ENCODE measurements at regions not wholly inside any gene's neighbourhood (a gene's known extent, or its start where the extent isn't known, plus 50 kb on each side); places are given as distances from the start of the nearest gene placed in this dataset.

- BruUV-seq (replicated peaks), result no TSS peak
- no peaks in the 10 kb centered on the region for H3K36me3 ChIP-seq (ENCODE audit: control insufficient read depth, insufficient read depth, low read length)
- H2BK15ac ChIP-seq (ENCODE audit: low read depth, low read length), result no peak overlapping the region
- H3K4ac ChIP-seq (ENCODE audit: low read depth, low read length), result no peak overlapping the region
- 0 out of 2 replicates have a peak overlapping the region, but pooled peaks have one; percentile 25 for H3K14ac ChIP-seq (replicated peaks; ENCODE audit: low read depth, low read length)
- H3K9me1 ChIP-seq (ENCODE audit: insufficient read depth, low read length), result no peaks in the 10 kb centered on the region
- WGBS, 2 experiments (ENCODE audit: extremely low coverage in 2 of 2, insufficient read length in 1 of 2), result 92% methylated on average over 2 of the region's 6 CpGs; no CpG with 5 or more reads in 1 of the 2 experiments
- no peak overlapping the region for H2BK5ac ChIP-seq (ENCODE audit: low read depth, low read length, poor library complexity, severe bottlenecking)
- no peak overlapping the region for H3K27ac ChIP-seq (ENCODE audit: insufficient read depth, low read length)
- dilution Hi-C loops (cut with HindIII; ENCODE audit: low sequenced_read_pairs, unreplicated experiment) (no loop called here), intact Hi-C loops (cut with micrococcal nuclease) (no loop called here), in situ Hi-C loops (cut with MboI; ENCODE audit: low sequenced_read_pairs) (no loop called here)
- POLR2A ChIA-PET (ENCODE audit: unreplicated experiment), result no interaction called here
- no peak overlapping the region for H4K8ac ChIP-seq (ENCODE audit: low read depth in 2 of 2, low read length in 2 of 2)
- H3K79me1 ChIP-seq (ENCODE audit: low read depth in 1 of 2, low read length in 2 of 2), result no peaks in the 10 kb centered on the region
- H3K18ac ChIP-seq (ENCODE audit: low read depth, low read length), result no peak overlapping the region
- H4K91ac ChIP-seq (ENCODE audit: insufficient read depth, low read depth, low read length), result no peak overlapping the region
- ATAC-seq (ENCODE audit: low read depth), result no peak
- no peak overlapping the region for H2AK9ac ChIP-seq (replicated peaks; ENCODE audit: low read depth, low read length, poor library complexity)
- DNase-seq, result no peak
- H2AFZ ChIP-seq (replicated peaks; ENCODE audit: low read length, poor library complexity), result no peak overlapping the region
- TF ChIP-seq MAFK (IDR thresholded peaks at IDR 0.05; ENCODE audit: low read depth, low read length) (no peak), BHLHE40 (IDR thresholded peaks at IDR 0.05; ENCODE audit: low read depth, low read length) (no peak), MAZ (IDR thresholded peaks at IDR 0.05; ENCODE audit: borderline replicate concordance, low read depth, low read length) (no peak), POLR2A (IDR thresholded peaks at IDR 0.05; ENCODE audit: low read depth, low read length) (no peak), RCOR1 (IDR thresholded peaks at IDR 0.05; ENCODE audit: insufficient replicate concordance, low read length) (no peak), RFX5 (IDR thresholded peaks at IDR 0.05; ENCODE audit: low read depth, low read length) (no peak), MXI1 (IDR thresholded peaks at IDR 0.05; ENCODE audit: borderline replicate concordance, low read depth, low read length) (no peak), CEBPB (IDR thresholded peaks at IDR 0.05; ENCODE audit: low read depth, low read length) (no peak), CHD1 (IDR thresholded peaks at IDR 0.05; ENCODE audit: low read depth, low read length) (no peak), CTCF (conservative IDR thresholded peaks at IDR 0.05; ENCODE audit: low read depth, low read length) (no peak), USF2 (IDR thresholded peaks at IDR 0.05; ENCODE audit: low read depth, low read length) (no peak), ELK1 (IDR thresholded peaks at IDR 0.05; ENCODE audit: borderline replicate concordance, low read depth, low read length) (no peak)
- no peak overlapping the region for H2BK20ac ChIP-seq (ENCODE audit: low read depth, low read length)
- H3K9me3 ChIP-seq (ENCODE audit: control insufficient read depth, insufficient read depth, low read length), result no peaks in the 10 kb centered on the region
- H4K5ac ChIP-seq (ENCODE audit: low read depth, low read length), result no peak overlapping the region
- H3K27me3 ChIP-seq (ENCODE audit: control insufficient read depth, insufficient read depth, low read length), result no peaks in the 10 kb centered on the region
- H2AK5ac ChIP-seq (ENCODE audit: low read depth, low read length), result no peak overlapping the region
- H3K9ac ChIP-seq (ENCODE audit: low read depth, low read length), result no peak overlapping the region
- H3K4me3 ChIP-seq (ENCODE audit: insufficient read depth, low read depth, low read length), result no peak overlapping the region
- H3K23ac ChIP-seq (ENCODE audit: low read depth, low read length), result no peak overlapping the region
- H2BK120ac ChIP-seq (ENCODE audit: low read depth, low read length), result no peak overlapping the region
- H3K56ac ChIP-seq (ENCODE audit: extremely low read depth, insufficient read depth, low read length), result no peak overlapping the region
- H4K20me1 ChIP-seq (ENCODE audit: insufficient read depth, low read length), result no peaks in the 10 kb centered on the region
- no peak overlapping the region for H3K4me2 ChIP-seq (ENCODE audit: low read depth, low read length)
- CTCF ChIA-PET, result no interaction called here
- H3K4me1 ChIP-seq (ENCODE audit: control insufficient read depth, insufficient read depth, low read length), result peaks cover 2% of the 10 kb centered on the region; the same call in 1 of the 2 replicates
Measured at GRCh38 chr12:58381546-58381945, 440.2 kb downstream of the ATP23 start.
